EH (cell line): ENCODE measurements at regions not wholly inside any gene's neighbourhood (a gene's known extent, or its start where the extent isn't known, plus 50 kb on each side); places are given as distances from the start of the nearest gene placed in this dataset.

Experiments used
- DNase-seq: peaks from one replicate; pipeline ENCODE4 v3.0.0-alpha.2; 2015; ENCODE audit warnings: low read depth

- peak; percentile 42 for DNase-seq
Observed at GRCh38 chr6:4615891-4616290, 160.3 kb upstream of the CDYL start.

DNA sequence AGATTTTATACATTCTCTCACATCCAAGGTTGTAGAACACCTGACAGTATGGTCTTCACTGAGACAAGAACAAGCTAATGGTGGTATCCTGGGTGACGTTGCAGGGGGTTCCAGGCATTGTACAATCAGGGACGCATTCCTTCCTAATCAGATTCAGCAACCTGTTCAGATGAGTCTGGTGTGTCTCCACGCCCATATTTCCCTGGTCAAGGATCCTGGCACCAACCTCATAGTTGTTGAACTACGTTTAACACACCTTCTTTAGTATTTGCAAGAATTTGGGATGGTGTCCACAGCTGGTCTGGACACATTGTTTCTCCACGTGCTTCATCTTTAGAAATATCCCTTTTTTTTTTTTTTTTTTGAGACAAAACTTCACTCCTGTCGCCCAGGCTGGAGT lies 161.0 kb upstream of the CDYL start:
- DNase-seq, result no peak

GRCh38 chr6:4614637-4615036 lies 161.6 kb upstream of the CDYL start:
- DNase-seq, result no peak

- no peak for DNase-seq
Observed at GRCh38 chr6:4613795-4614194, 162.4 kb upstream of the CDYL start.

DNA sequence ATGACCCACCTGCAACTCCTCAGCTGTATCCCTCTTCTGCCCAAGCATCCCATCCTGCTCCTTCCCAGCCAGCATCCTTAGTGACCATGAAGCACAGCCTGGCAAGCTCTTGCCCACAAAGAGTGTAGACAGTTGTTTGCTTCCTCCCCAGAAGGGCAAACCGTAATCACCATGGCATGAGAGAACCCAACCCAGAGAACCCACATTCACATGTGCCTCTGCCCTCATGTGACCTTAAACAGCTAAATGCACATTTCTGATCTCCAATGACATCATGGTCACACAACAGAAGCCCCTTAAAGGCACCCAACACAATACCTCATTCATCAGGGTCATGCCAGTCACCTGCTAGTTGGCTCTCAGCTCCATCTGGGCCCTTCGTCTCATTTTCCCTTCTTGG lies 162.8 kb upstream of the CDYL start:
- no peak for DNase-seq

- peak; percentile 53 for DNase-seq
Observed at GRCh38 chr6:4612636-4613171, 163.5 kb upstream of the CDYL start.

GRCh38 chr6:4611429-4612129 lies 164.6 kb upstream of the CDYL start:
- DNase-seq, result no peak

DNA sequence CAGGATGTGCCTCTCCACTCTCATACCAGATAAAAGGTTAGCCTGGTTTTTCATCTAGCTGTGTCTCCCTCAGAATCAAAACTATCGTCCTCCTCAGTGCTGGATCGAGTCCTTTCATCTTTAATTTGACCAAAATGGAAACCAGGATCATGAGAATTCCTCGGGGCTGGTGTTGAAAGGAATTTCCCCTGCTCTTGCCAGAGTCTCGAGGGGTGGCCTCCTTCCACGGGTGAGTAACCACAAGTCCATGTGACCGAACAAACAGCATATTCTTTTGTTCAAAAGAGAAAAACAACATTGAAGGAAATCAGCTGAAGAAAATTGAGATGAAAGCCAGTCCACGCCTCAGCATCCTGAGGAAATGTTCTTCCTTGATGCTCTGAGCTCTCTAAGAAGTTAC lies 165.9 kb upstream of the CDYL start:
- peak; percentile 87 for DNase-seq

DNA sequence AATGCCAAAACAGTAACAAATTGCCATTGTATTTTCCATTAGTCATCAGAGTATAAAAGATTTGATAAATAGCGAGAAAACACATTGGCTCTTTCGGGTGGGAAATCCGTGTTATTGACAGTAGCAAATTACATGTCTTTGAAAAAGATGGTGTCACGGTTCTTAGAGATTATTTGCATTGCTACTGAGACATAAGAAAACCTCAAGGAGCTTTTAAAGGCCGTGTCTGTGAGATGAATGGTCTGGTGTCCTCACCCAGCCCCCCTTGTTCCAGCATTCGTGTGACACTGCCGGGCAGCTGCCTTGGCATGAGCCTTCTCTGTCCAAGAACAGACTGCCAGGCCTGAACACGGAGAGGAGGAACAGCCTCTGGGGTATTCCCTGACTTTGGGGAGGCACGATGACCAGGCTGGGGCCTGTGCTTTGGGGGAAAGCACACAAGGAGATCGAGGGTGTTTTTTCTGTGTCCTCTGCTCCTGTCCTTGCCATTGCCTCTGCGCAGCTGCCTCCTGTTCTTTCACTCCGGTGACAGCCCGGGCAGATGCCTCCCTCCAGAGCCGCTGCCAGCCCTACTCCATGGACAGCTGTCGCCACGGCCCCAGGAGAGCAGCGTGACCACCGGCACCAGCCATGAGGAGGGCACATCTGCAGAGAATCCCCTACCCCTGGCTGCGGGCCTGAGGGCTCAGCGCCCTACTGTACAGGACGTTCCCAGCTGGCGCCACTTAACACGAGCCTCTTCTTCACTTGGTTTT lies 167.7 kb upstream of the CDYL start:
- DNase-seq, result no peak

GRCh38 chr6:4607793-4608192 lies 168.4 kb upstream of the CDYL start:
- DNase-seq, result no peak

DNA sequence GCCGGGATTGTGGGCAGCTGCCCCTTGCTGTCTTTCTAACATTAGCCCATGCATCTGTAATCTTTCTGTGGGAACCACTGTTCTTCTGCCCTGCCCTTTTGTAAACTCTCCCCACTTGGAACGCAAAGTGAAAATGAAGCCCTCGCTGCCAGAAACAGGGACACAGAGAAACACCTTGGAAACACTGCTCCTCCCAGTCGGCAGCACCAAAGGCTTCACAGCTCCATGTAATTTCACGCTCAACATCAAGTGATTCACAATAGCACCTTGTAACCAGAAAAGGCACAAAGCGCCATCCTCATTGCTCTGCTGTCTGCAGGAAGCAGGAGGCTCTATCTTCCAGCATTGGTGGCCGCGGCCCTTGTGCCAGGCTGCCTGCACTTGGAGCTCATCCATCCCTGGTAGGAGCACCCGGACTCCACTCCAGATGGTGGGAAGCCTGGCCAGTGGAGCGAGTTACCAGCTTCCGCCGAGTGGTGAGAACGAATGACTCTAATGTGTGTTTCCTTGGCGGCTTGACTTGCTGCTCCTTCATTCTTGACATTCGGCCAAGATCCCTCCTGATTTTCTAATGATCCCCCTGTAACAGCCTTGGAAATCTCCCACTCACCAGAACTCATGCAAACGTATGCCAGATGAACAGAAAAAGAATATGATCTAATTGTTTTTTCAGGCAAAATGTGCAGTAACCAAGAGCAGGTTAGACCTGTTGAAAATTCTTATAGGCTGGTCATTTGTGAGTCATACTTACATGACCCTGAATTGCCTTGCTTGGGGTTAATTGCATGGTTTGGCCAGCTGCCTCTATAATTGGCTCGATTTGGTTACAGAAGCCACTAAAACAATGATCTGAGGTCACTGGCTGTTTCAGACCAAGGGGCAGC lies 169.1 kb upstream of the CDYL start:
- DNase-seq, result peak; percentile 88

DNA sequence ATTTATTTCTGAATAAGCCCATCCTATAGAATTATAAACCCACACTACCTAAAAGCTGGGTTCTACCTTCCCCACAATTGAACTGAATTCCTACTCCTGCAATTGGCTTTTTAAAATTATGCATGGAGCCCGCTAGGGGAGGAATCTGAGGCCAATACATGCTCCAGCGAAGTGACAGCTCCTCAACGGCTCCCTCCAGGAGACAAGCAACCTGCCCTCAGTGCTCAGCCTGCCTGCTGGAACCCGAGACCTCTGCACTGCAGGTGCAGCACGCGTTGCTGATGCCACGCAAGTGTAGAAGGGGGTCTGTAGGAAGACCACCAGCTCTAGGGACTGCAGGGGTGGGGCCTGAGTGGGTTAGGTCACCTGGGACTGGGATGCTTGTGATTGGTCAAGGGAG lies 170.2 kb upstream of the CDYL start:
- no peak for DNase-seq

DNA sequence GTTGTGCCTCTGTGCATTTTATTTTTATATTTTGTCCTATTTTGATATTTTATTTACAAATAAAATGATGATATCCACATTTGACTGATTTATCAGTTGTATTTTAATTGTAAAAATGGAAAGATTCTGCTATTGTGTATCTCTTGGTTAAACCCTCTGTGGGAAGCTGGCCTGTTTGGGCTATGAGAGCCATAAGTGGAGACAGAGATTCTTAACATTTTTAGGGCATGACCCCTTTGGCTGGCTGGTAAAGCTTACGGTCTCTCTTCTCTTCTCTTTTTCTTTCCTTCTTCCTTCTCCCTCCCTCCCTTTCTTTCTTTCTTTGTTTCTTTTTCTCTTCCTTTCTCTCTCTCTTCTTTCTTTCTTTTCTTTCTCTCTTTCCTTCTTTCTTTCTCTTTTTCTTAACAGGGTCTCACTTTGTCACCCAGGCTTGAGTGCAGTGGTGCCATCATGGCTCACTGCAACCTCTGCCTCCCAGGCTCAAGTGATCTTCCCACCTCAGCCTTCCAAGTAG lies 172.3 kb upstream of the CDYL start:
- DNase-seq, result peak; percentile 49

- peak; percentile 75 for DNase-seq
Observed at GRCh38 chr6:4603291-4603690, 172.9 kb upstream of the CDYL start.

GRCh38 chr6:4599924-4600323 lies 176.3 kb upstream of the CDYL start:
- DNase-seq, result peak; percentile 80

DNA sequence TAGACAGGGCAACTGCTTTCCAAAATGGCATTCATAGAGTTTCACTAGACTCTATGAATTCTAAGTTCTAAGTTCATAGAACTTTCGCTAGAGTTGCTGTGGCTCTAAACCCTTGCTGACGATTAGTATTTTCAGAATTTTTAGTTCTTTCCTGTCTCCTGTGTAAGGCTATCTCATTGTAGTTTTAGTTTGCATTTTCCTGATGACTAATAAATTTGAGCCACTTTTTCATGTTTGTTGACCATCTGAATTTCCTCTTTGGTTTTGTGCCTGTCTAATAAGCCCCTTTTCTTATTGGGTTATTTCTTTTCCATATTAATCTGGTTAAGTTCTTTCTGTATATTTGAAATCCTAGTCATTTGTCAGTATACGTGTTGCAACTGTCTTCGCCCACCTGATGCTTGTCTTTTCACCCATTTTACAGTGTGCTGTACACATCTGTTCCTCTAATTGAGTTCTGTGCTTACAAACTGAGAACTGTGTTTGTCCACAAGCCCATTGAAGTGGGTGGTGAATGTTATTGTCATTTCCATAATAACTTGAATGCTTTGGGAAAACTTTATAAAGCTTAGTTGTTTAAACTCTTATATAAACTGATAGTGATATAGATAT lies 177.7 kb upstream of the CDYL start:
- DNase-seq, result no peak

GRCh38 chr6:4593951-4594350 lies 182.3 kb upstream of the CDYL start:
- no peak for DNase-seq

GRCh38 chr6:4592026-4592425 lies 184.2 kb upstream of the CDYL start:
- DNase-seq, result no peak

DNA sequence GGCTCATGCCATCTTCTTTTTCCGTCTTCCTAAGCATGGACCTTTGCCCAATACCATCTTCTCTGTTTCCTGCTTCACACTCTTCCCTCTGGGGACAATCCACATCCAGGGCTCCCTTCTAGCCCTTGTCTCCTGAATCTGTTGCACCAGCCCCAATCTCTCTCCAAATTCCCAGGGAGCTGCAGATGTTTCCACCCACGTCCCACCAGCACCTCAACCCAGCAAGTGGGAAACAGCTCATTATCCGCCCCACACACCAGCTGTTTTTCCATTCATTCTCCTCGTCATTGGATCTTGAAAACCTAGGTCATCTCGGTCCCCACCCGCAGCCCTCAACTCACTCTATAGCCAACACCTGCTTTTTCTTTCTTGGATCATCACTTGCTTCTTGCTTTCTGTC lies 185.0 kb upstream of the CDYL start:
- DNase-seq, result no peak

DNA sequence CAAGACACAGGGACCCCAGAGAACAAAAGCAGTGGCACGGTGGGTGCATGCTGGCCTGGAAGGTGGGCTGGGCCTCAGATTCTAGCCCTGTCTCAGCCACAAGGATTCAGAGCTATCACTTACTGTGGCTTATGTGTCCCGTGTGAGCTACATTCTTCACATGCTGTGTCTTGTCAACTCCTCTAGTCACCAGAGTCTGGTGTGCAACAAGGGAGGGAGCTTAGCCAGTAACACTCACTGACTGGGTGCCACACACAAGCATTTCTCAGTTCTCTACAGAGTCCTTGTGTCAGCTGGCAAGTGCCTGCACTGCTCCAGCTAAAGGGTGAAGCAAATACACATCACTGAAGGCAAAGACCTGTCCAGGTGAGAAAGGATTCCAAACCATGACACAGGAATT lies 186.9 kb upstream of the CDYL start:
- DNase-seq, result no peak

DNA sequence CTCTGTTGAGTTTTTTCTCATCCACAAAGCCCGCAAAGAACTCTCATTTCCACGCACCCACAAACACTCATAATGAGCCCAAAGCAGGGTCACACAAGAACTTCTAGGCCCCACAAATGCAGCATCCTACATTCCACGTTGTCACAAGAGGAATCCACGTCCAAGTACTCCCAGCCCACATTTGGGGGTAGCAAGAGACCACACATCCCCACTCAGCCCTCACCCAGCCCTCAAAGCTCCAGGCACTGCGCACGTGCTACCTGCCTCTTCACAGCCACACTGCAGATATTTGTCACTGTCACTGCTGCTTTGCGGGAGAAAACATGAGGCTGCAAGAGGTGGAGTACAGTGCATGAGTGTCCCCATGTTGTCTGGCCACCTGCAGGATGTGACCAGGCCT lies 187.6 kb upstream of the CDYL start:
- DNase-seq, result no peak

GRCh38 chr6:4588163-4588562 lies 188.0 kb upstream of the CDYL start:
- no peak for DNase-seq
